ENCODE measurements at regions not wholly inside any gene's neighbourhood (a gene's known extent, or its start where the extent isn't known, plus 50 kb on each side); places are given as distances from the start of the nearest gene placed in this dataset.

DNA sequence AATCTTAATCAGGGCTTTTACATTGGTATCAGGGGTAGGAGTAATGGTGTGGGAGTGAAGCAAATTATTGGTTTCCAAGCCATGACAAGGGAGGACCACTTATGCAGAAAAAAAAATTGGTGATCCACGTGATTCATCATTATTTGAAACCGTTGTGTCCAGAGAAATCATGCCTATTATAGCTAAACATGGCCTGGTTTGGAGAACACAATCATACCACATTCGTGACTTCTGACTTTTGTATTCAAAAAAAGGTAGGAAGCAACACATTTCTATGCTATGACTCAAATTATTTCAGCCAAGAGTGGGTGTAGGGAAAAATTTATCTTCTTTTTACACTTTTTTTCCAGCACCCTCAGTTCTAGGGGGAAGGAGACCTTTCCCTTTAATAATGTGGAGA lies 924.3 kb upstream of the GBE1 start (continued):
- TF ChIP-seq, protein P1, sequence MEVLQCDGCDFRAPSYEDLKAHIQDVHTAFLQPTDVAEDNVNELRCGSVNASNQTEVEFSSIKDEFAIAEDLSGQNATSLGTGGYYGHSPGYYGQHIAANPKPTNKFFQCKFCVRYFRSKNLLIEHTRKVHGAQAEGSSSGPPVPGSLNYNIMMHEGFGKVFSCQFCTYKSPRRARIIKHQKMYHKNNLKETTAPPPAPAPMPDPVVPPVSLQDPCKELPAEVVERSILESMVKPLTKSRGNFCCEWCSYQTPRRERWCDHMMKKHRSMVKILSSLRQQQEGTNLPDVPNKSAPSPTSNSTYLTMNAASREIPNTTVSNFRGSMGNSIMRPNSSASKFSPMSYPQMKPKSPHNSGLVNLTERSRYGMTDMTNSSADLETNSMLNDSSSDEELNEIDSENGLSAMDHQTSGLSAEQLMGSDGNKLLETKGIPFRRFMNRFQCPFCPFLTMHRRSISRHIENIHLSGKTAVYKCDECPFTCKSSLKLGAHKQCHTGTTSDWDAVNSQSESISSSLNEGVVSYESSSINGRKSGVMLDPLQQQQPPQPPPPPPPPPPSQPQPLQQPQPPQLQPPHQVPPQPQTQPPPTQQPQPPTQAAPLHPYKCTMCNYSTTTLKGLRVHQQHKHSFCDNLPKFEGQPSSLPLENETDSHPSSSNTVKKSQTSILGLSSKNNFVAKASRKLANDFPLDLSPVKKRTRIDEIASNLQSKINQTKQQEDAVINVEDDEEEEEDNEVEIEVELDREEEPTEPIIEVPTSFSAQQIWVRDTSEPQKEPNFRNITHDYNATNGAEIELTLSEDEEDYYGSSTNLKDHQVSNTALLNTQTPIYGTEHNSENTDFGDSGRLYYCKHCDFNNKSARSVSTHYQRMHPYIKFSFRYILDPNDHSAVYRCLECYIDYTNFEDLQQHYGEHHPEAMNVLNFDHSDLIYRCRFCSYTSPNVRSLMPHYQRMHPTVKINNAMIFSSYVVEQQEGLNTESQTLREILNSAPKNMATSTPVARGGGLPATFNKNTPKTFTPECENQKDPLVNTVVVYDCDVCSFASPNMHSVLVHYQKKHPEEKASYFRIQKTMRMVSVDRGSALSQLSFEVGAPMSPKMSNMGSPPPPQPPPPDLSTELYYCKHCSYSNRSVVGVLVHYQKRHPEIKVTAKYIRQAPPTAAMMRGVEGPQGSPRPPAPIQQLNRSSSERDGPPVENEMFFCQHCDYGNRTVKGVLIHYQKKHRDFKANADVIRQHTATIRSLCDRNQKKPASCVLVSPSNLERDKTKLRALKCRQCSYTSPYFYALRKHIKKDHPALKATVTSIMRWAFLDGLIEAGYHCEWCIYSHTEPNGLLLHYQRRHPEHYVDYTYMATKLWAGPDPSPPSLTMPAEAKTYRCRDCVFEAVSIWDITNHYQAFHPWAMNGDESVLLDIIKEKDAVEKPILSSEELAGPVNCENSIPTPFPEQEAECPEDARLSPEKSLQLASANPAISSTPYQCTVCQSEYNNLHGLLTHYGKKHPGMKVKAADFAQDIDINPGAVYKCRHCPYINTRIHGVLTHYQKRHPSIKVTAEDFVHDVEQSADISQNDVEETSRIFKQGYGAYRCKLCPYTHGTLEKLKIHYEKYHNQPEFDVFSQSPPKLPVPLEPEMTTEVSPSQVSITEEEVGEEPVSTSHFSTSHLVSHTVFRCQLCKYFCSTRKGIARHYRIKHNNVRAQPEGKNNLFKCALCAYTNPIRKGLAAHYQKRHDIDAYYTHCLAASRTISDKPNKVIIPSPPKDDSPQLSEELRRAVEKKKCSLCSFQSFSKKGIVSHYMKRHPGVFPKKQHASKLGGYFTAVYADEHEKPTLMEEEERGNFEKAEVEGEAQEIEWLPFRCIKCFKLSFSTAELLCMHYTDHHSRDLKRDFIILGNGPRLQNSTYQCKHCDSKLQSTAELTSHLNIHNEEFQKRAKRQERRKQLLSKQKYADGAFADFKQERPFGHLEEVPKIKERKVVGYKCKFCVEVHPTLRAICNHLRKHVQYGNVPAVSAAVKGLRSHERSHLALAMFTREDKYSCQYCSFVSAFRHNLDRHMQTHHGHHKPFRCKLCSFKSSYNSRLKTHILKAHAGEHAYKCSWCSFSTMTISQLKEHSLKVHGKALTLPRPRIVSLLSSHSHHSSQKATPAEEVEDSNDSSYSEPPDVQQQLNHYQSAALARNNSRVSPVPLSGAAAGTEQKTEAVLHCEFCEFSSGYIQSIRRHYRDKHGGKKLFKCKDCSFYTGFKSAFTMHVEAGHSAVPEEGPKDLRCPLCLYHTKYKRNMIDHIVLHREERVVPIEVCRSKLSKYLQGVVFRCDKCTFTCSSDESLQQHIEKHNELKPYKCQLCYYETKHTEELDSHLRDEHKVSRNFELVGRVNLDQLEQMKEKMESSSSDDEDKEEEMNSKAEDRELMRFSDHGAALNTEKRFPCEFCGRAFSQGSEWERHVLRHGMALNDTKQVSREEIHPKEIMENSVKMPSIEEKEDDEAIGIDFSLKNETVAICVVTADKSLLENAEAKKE (CRISPR knock-in tag; IDR thresholded peaks at IDR 0.05) = no peak
- TF ChIP-seq, protein P2, sequence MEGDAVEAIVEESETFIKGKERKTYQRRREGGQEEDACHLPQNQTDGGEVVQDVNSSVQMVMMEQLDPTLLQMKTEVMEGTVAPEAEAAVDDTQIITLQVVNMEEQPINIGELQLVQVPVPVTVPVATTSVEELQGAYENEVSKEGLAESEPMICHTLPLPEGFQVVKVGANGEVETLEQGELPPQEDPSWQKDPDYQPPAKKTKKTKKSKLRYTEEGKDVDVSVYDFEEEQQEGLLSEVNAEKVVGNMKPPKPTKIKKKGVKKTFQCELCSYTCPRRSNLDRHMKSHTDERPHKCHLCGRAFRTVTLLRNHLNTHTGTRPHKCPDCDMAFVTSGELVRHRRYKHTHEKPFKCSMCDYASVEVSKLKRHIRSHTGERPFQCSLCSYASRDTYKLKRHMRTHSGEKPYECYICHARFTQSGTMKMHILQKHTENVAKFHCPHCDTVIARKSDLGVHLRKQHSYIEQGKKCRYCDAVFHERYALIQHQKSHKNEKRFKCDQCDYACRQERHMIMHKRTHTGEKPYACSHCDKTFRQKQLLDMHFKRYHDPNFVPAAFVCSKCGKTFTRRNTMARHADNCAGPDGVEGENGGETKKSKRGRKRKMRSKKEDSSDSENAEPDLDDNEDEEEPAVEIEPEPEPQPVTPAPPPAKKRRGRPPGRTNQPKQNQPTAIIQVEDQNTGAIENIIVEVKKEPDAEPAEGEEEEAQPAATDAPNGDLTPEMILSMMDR (conservative IDR thresholded peaks at IDR 0.05; ENCODE audit: low read depth in 2 of 2) = no peak
- TF ChIP-seq CREB1 (CRISPR knock-in tag; IDR thresholded peaks at IDR 0.05; ENCODE audit: low read depth) (no peak), NANOG (IDR thresholded peaks at IDR 0.05; ENCODE audit: borderline replicate concordance) (no peak), EZH2phosphoT487 (IDR thresholded peaks at IDR 0.05; ENCODE audit: unreplicated experiment) (no peak)

DNA sequence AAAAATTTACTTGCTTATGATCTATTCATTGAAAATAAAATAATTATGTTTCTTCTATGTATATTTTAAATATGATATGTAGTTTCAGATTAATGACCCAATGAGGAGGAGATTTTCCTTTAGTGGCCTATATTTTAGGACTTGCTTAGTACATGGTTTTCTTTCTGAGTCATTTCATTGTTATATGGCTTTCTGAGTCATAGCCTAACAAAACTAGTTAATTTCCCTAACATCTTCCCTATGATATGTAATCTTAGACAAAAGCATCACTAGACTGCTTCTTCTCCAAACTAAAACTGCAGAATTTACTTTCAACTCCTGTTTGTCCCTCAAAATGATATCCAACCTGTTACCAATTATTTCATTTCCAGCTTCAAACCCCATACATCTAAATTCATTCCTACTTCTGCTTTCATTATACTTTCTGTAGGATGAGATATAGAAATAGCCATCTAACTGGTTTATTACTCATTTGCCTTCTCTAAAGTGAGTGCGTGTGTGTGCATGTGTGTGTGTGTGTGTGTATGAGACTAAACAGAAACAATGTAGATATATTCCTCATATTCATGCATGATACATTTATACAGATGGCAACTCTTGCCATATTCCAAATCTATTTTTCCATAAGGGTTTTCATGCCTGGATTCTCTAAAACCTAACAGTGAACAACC lies 915.0 kb upstream of the GBE1 start:
- H2AFZ ChIP-seq = no peak overlapping the region
- no peaks in the 10 kb centered on the region for H3K4me1 ChIP-seq (ENCODE audit: insufficient read depth)
- no peak overlapping the region for H3K27ac ChIP-seq (ENCODE audit: low read depth)
- H3K27me3 Mint-ChIP-seq (ENCODE audit: insufficient read depth, low read depth, poor library complexity) = no peaks in the 10 kb centered on the region
- DNase-seq (ENCODE audit: low spot score) (no peak), ATAC-seq (no peak)
- no peak overlapping the region for H3K4me3 Mint-ChIP-seq
- H3K4me1 Mint-ChIP-seq = peaks cover 6% of the 10 kb centered on the region; the same call in 2 of the 3 replicates
- H4K20me1 ChIP-seq (replicated peaks; ENCODE audit: insufficient read depth) = no peaks in the 10 kb centered on the region
- H3F3A ChIP-seq (replicated peaks; ENCODE audit: low read depth) = no peaks in the 10 kb centered on the region
- H3K79me2 ChIP-seq (replicated peaks; ENCODE audit: insufficient read depth) = no peaks in the 10 kb centered on the region
- no peak overlapping the region for H3K27ac Mint-ChIP-seq
- H3K36me3 ChIP-seq (ENCODE audit: insufficient read depth) = no peaks in the 10 kb centered on the region
- no peaks in the 10 kb centered on the region for H3K27me3 ChIP-seq (ENCODE audit: insufficient read depth)
- no peaks in the 10 kb centered on the region; the same call in 2 of the 3 replicates for H3K36me3 Mint-ChIP-seq (ENCODE audit: low read depth)
- H3K4me2 ChIP-seq = no peak overlapping the region
- no peak overlapping the region for H3K4me3 ChIP-seq
- H3K9me2 ChIP-seq (ENCODE audit: insufficient read depth) = no peaks in the 10 kb centered on the region
- 0 out of 3 replicates have a peak, but pooled peaks cover 3% of the 10 kb centered on the region for H3K9me3 Mint-ChIP-seq
- TF ChIP-seq EZH2phosphoT487 (IDR thresholded peaks at IDR 0.05; ENCODE audit: unreplicated experiment) (no peak), ZNF114 (CRISPR knock-in tag; IDR thresholded peaks at IDR 0.05) (no peak), EZH2 (IDR thresholded peaks at IDR 0.05; ENCODE audit: low read depth, unreplicated experiment) (no peak), JUNB (IDR thresholded peaks at IDR 0.05; ENCODE audit: unreplicated experiment) (no peak), STAT1 (IDR thresholded peaks at IDR 0.05; ENCODE audit: unreplicated experiment) (no peak)
- TF ChIP-seq, protein P3, sequence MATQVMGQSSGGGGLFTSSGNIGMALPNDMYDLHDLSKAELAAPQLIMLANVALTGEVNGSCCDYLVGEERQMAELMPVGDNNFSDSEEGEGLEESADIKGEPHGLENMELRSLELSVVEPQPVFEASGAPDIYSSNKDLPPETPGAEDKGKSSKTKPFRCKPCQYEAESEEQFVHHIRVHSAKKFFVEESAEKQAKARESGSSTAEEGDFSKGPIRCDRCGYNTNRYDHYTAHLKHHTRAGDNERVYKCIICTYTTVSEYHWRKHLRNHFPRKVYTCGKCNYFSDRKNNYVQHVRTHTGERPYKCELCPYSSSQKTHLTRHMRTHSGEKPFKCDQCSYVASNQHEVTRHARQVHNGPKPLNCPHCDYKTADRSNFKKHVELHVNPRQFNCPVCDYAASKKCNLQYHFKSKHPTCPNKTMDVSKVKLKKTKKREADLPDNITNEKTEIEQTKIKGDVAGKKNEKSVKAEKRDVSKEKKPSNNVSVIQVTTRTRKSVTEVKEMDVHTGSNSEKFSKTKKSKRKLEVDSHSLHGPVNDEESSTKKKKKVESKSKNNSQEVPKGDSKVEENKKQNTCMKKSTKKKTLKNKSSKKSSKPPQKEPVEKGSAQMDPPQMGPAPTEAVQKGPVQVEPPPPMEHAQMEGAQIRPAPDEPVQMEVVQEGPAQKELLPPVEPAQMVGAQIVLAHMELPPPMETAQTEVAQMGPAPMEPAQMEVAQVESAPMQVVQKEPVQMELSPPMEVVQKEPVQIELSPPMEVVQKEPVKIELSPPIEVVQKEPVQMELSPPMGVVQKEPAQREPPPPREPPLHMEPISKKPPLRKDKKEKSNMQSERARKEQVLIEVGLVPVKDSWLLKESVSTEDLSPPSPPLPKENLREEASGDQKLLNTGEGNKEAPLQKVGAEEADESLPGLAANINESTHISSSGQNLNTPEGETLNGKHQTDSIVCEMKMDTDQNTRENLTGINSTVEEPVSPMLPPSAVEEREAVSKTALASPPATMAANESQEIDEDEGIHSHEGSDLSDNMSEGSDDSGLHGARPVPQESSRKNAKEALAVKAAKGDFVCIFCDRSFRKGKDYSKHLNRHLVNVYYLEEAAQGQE (IDR thresholded peaks at IDR 0.05; ENCODE audit: unreplicated experiment) = no peak
